H1 (cell line): ENCODE measurements at regions not wholly inside any gene's neighbourhood (a gene's known extent, or its start where the extent isn't known, plus 50 kb on each side); places are given as distances from the start of the nearest gene placed in this dataset.

Experiments used
- CTCF ChIA-PET: fragments of 300-600 bp; sonication (Branson Sonifier 250); formaldehyde crosslinking; loops from one replicate; lab custom pipeline; 2021; ENCODE audit not compliant: partially characterized antibody; lab: Charles Lee
- POLR2A ChIA-PET: fragments of 300-600 bp; sonication (Branson Sonifier 250); formaldehyde crosslinking; loops from one replicate; lab custom pipeline; 2021; ENCODE audit warnings: inconsistent platforms; ENCODE audit not compliant: partially characterized antibody; lab: Charles Lee
- DNase-seq, 2 experiments: peaks; one replicate each; pipeline versions ENCODE4 v3.0.0 to v3.0.0-alpha.2; 2010 to 2022; ENCODE audit warnings: low spot score in 2 of 2, low read depth in 1 of 2, mixed read lengths in 1 of 2
- FAIRE-seq: peaks from 2 replicates; lab custom pipeline; 2011; peaks lifted over from hg19 to GRCh38; lab: Jason Lieb, UNC
- H2AFZ ChIP-seq: 2 replicates; pipeline ENCODE4 v1.8.1; 2012; ENCODE audit warnings: low read length, inconsistent platforms
- H2AK5ac ChIP-seq: 2 replicates; pipeline ENCODE4 v1.6.1; 2013; ENCODE audit warnings: low read depth, low read length
- H2BK120ac ChIP-seq: replicated peaks from 2 replicates; pipeline ENCODE3; 2013; ENCODE audit warnings: low read depth, low read length, inconsistent platforms
- H2BK12ac ChIP-seq: 2 replicates; pipeline ENCODE4 v1.6.1; 2013; ENCODE audit warnings: low read depth, low read length
- H2BK15ac ChIP-seq: 2 replicates; pipeline ENCODE4 v1.6.1; 2013; ENCODE audit warnings: low read length
- H2BK20ac ChIP-seq: 2 replicates; pipeline ENCODE4 v1.6.1; 2013; ENCODE audit warnings: low read length
- H2BK5ac ChIP-seq: 2 replicates; pipeline ENCODE4 v1.6.1; 2013; ENCODE audit warnings: low read depth, low read length
- H3K14ac ChIP-seq: 2 replicates; pipeline ENCODE4 v1.6.1; 2013; ENCODE audit warnings: inconsistent platforms; ENCODE audit not compliant: insufficient read length
- H3K18ac ChIP-seq: 2 replicates; pipeline ENCODE4 v1.6.1; 2013; ENCODE audit warnings: low read length; ENCODE audit errors: extremely low read depth
- H3K23ac ChIP-seq: 2 replicates; pipeline ENCODE4 v1.6.1; 2013; ENCODE audit warnings: inconsistent platforms; ENCODE audit not compliant: insufficient read length
- H3K23me2 ChIP-seq: 2 replicates; pipeline ENCODE4 v1.6.1; 2013; ENCODE audit warnings: low read depth, low read length
- H3K27ac ChIP-seq: 2 replicates; pipeline ENCODE4 v1.6.1; 2011; ENCODE audit warnings: low read depth, low read length, inconsistent platforms
- H3K27me3 ChIP-seq, 4 experiments: replicated peaks in 1 of 4; 1 replicate in 1 of 4; 2 replicates in 3 of 4; pipeline versions ENCODE4 v1.6.1 to v1.8.1; 2011 to 2013; ENCODE audit warnings: low read length in 3 of 4, mild to moderate bottlenecking in 3 of 4, inconsistent platforms in 2 of 4, mixed read lengths in 2 of 4, moderate library complexity in 1 of 4; ENCODE audit not compliant: control insufficient read depth in 3 of 4, insufficient read depth in 3 of 4; ENCODE audit errors: extremely low read depth in 1 of 4
- H3K36me3 ChIP-seq, 4 experiments: 2 replicates each; pipeline versions ENCODE4 v1.6.1 to v1.8.1; 2011 to 2013; ENCODE audit warnings: mild to moderate bottlenecking in 4 of 4, low read length in 3 of 4, moderate library complexity in 2 of 4, control low read depth in 1 of 4, inconsistent platforms in 1 of 4; ENCODE audit not compliant: insufficient read depth in 4 of 4, control insufficient read depth in 2 of 4
- H3K4ac ChIP-seq: replicated peaks from 2 replicates; pipeline ENCODE3; 2013; ENCODE audit warnings: low read length, low read depth, mixed read lengths, inconsistent platforms; ENCODE audit not compliant: insufficient read length
- H3K4me1 ChIP-seq, 4 experiments: replicated peaks in 1 of 4; 1 replicate in 1 of 4; 2 replicates in 3 of 4; pipeline versions ENCODE4 v1.6.1 to v1.8.1; 2011 to 2013; ENCODE audit warnings: low read length in 3 of 4, inconsistent platforms in 2 of 4, mixed read lengths in 1 of 4; ENCODE audit not compliant: insufficient read depth in 4 of 4, control insufficient read depth in 3 of 4
- H3K4me2 ChIP-seq, 2 experiments: 2 replicates each; pipeline versions ENCODE4 v1.6.1 to v1.8.1; 2011 to 2013; ENCODE audit warnings: low read depth in 2 of 2, low read length in 2 of 2, control low read depth in 1 of 2, inconsistent platforms in 1 of 2, mild to moderate bottlenecking in 1 of 2; ENCODE audit not compliant: insufficient read depth in 1 of 2
- H3K4me3 ChIP-seq, 4 experiments: fragments of 200-600, 300-600 bp in 1 of 4; sonication (generic), shearing (Covaris generic), sonication (Bioruptor Twin) in 1 of 4; 2 replicates each; pipeline versions ENCODE4 v1.5.1 to v1.8.1; 2011 to 2016; ENCODE audit warnings: low read length in 4 of 4, low read depth in 3 of 4, control low read depth in 2 of 4, inconsistent platforms in 2 of 4, mild to moderate bottlenecking in 2 of 4, mixed read lengths in 1 of 4, moderate library complexity in 1 of 4; ENCODE audit not compliant: insufficient read depth in 2 of 4; ENCODE audit errors: extremely low read depth in 1 of 4
- H3K56ac ChIP-seq: replicated peaks from 2 replicates; pipeline ENCODE3; 2013; ENCODE audit warnings: low read depth, mild to moderate bottlenecking, mixed read lengths, low read length, inconsistent platforms; ENCODE audit not compliant: insufficient read length
- H3K79me1 ChIP-seq: 2 replicates; pipeline ENCODE4 v1.6.1; 2013; ENCODE audit warnings: low read depth, low read length, control low read depth
- H3K79me2 ChIP-seq, 2 experiments: 2 replicates each; pipeline versions ENCODE4 v1.6.1 to v1.8.1; 2012 to 2013; ENCODE audit warnings: low read length in 2 of 2, mild to moderate bottlenecking in 2 of 2, inconsistent platforms in 1 of 2; ENCODE audit not compliant: insufficient read depth in 2 of 2, control insufficient read depth in 1 of 2
- H3K9ac ChIP-seq, 4 experiments: replicated peaks in 1 of 4; 1 replicate in 1 of 4; 2 replicates in 3 of 4; pipeline versions ENCODE4 v1.6.1 to v1.8.1; 2011 to 2013; ENCODE audit warnings: low read depth in 3 of 4, low read length in 3 of 4, control low read depth in 2 of 4, mild to moderate bottlenecking in 2 of 4, moderate library complexity in 2 of 4, inconsistent platforms in 1 of 4; ENCODE audit errors: extremely low read depth in 1 of 4
- H3K9me3 ChIP-seq, 2 experiments: 2 replicates each; pipeline versions ENCODE4 v1.6.1 to v1.8.1; 2012 to 2013; ENCODE audit warnings: mild to moderate bottlenecking in 2 of 2, moderate library complexity in 2 of 2, control low read depth in 1 of 2, inconsistent platforms in 1 of 2, low read depth in 1 of 2, low read length in 1 of 2, mixed read lengths in 1 of 2; ENCODE audit not compliant: insufficient read depth in 2 of 2
- H4K20me1 ChIP-seq, 2 experiments: replicated peaks in 1 of 2; 2 replicates each; pipeline versions ENCODE3 to v1.8.1; 2011 to 2013; ENCODE audit warnings: inconsistent platforms in 2 of 2, low read length in 2 of 2, mild to moderate bottlenecking in 1 of 2; ENCODE audit not compliant: insufficient read depth in 2 of 2, control insufficient read depth in 1 of 2
- H4K5ac ChIP-seq: 2 replicates; pipeline ENCODE4 v1.6.1; 2013; ENCODE audit warnings: low read length, low read depth, mixed read lengths, inconsistent platforms; ENCODE audit not compliant: insufficient read length
- H4K8ac ChIP-seq: 2 replicates; pipeline ENCODE4 v1.8.0; 2013; ENCODE audit warnings: mild to moderate bottlenecking, moderate library complexity, low read length, inconsistent platforms; ENCODE audit not compliant: insufficient read depth; ENCODE audit errors: extremely low read depth
- H4K91ac ChIP-seq: replicated peaks from 2 replicates; pipeline ENCODE3; 2013; ENCODE audit warnings: low read length, mixed read lengths, inconsistent platforms; ENCODE audit not compliant: insufficient read length
- ASH2L ChIP-seq: fragments of 200-600, 300-600 bp; sonication (generic); IDR thresholded peaks from one replicate; pipeline ENCODE4 v1.7.1; 2017; ENCODE audit warnings: low read length
- CHD1 ChIP-seq: IDR thresholded peaks from 2 replicates; pipeline ENCODE4 v1.6.1; 2012; ENCODE audit warnings: low read depth, low read length, improper control_type of control experiment
- CREB1 ChIP-seq: IDR thresholded peaks from 2 replicates; pipeline ENCODE4 v1.6.1; 2012; ENCODE audit warnings: inconsistent platforms
- EGR1 ChIP-seq: IDR thresholded peaks from 2 replicates; pipeline ENCODE4 v1.6.1; 2011; ENCODE audit warnings: low read depth, low read length, borderline replicate concordance
- MAFK ChIP-seq: IDR thresholded peaks from 2 replicates; pipeline ENCODE4 v1.6.1; 2012; ENCODE audit warnings: low read depth, mild to moderate bottlenecking, improper control_type of control experiment, low read length
- NANOG ChIP-seq: IDR thresholded peaks from 2 replicates; pipeline ENCODE4 v1.6.1; 2011; ENCODE audit warnings: low read length, low read depth, mild to moderate bottlenecking, inconsistent platforms; ENCODE audit not compliant: insufficient read depth, poor library complexity, severe bottlenecking
- RAD21 ChIP-seq, 2 experiments: IDR thresholded peaks in 1 of 2; conservative IDR thresholded peaks in 1 of 2; 2 replicates each; pipeline ENCODE4 v1.6.1; 2011; ENCODE audit warnings: low read depth in 2 of 2, low read length in 2 of 2, improper control_type of control experiment in 1 of 2, inconsistent platforms in 1 of 2, mild to moderate bottlenecking in 1 of 2, moderate library complexity in 1 of 2
- YY1 ChIP-seq: IDR thresholded peaks from 2 replicates; pipeline ENCODE4 v1.6.1; 2011; ENCODE audit warnings: low read depth, mild to moderate bottlenecking, low read length
- WGBS, 2 experiments: shearing (Covaris generic) in 1 of 2; methylation state at CpG; one replicate each; pipeline versions ENCODE4 v1.1.6 to v1.1.7; 2013 to 2015; ENCODE audit warnings: low lambda C conversion rate in 2 of 2, mixed read lengths in 2 of 2, inconsistent platforms in 1 of 2, low coverage in 1 of 2, missing lambda C conversion rate in 1 of 2; ENCODE audit not compliant: insufficient replicate concordance in 2 of 2, insufficient coverage in 1 of 2, insufficient read length in 1 of 2; ENCODE audit errors: extremely low coverage in 1 of 2, missing lambda C conversion rate in 1 of 2; 5-methylcytosine and 5-hydroxymethylcytosine counted together

- Histone ChIP-seq H3K4me3 (no peak overlapping the region), H4K91ac (no peak overlapping the region), H3K4me2 (no peak overlapping the region), H3K14ac (no peak overlapping the region), H4K8ac (no peak overlapping the region), H4K20me1 (no peaks in the 10 kb centered on the region)
- TF ChIP-seq NANOG: no peak
- TF ChIP-seq RAD21 (IDR thresholded peaks at IDR 0.05 in 1 of 2, conservative IDR thresholded peaks at IDR 0.05 in 1 of 2; ENCODE audit: low read depth in 2 of 2, low read length in 2 of 2): no peak
- TF ChIP-seq MAFK: no peak
- TF ChIP-seq YY1: no peak
- no peak for TF ChIP-seq CREB1
- no peak for TF ChIP-seq EGR1
- TF ChIP-seq CHD1: no peak
- no peak for TF ChIP-seq ASH2L
- TF ChIP-seq, all 59 proteins: peak for 0
- FAIRE-seq (no peak), DNase-seq (no peak)
- Histone ChIP-seq H3K4ac (no peak overlapping the region), H3K9me3 (no peaks in the 10 kb centered on the region), H2BK12ac (no peak overlapping the region), H2BK120ac (no peak overlapping the region), H3K79me2 (no peaks in the 10 kb centered on the region), H3K23ac (no peak overlapping the region), H3K18ac (no peak overlapping the region), H3K36me3 (no peaks in the 10 kb centered on the region), H2BK15ac (no peak overlapping the region), H3K23me2 (no peaks in the 10 kb centered on the region), H2BK5ac (no peak overlapping the region), H2BK20ac (no peak overlapping the region), H3K4me1 (no peaks in the 10 kb centered on the region), H2AK5ac (no peak overlapping the region), H3K9ac (no peak overlapping the region), H3K27me3 (no peaks in the 10 kb centered on the region), H3K27ac (no peak overlapping the region), H4K5ac (no peak overlapping the region), H3K56ac (no peak overlapping the region), H2AFZ (no peak overlapping the region), H3K79me1 (no peaks in the 10 kb centered on the region)
- 94% methylated on average over 5 of the region's 5 CpGs; no CpG with 5 or more reads in 1 of the 2 experiments for WGBS, 2 experiments
- ChIA-PET CTCF (interaction anchor here (0.6 kb wide), 1 partner anchor 26 kb away, joined by 4 read pairs; no protein-coding TSS in a partner anchor), POLR2A (no interaction called here)
These were observed 1293.9 kb upstream of the LRRTM1 start for GRCh38 chr2:81598453-81598852.
